Nucleus accumbens (tissue), 56 donors: ENCODE measurements at regions not wholly inside any gene's neighbourhood (a gene's known extent, or its start where the extent isn't known, plus 50 kb on each side); places are given as distances from the start of the nearest gene placed in this dataset.

Experiments
- DNase-seq, 56 donors: peaks; one replicate each; lab custom pipeline; 2025; lab: John Stamatoyannopoulos, UW

- DNase-seq: peak in 2 of 56 donors; percentile 9
Observed at GRCh38 chr1:108051631-108052377, 86.8 kb upstream of the VAV3 start.

GRCh38 chr1:108050911-108051629, 86.1 kb upstream of the VAV3 start:
- DNase-seq: no peak

- DNase-seq: no peak
Observed at GRCh38 chr1:108050158-108050557, 85.2 kb upstream of the VAV3 start.

- peak in 35 of 56 donors; percentile 4 to 82 (median 32) for DNase-seq
Observed at GRCh38 chr1:108049178-108049819, 84.3 kb upstream of the VAV3 start.

GRCh38 chr1:108048301-108049177, 83.6 kb upstream of the VAV3 start:
- no peak for DNase-seq

- no peak for DNase-seq
Observed at GRCh38 chr1:108047085-108047484, 82.1 kb upstream of the VAV3 start.

- DNase-seq: no peak
Observed at GRCh38 chr1:108046026-108046425, 81.0 kb upstream of the VAV3 start.

- DNase-seq: no peak
Observed at GRCh38 chr1:108045460-108045859, 80.5 kb upstream of the VAV3 start.

- DNase-seq: no peak
Observed at GRCh38 chr1:108044318-108044717, 79.3 kb upstream of the VAV3 start.

- DNase-seq: no peak
Observed at GRCh38 chr1:108043707-108044106, 78.7 kb upstream of the VAV3 start.

- DNase-seq: no peak
Observed at GRCh38 chr1:108042610-108043009, 77.6 kb upstream of the VAV3 start.

- DNase-seq: no peak
Observed at GRCh38 chr1:108041360-108042142, 76.6 kb upstream of the VAV3 start.

GRCh38 chr1:108038653-108039236, 73.8 kb upstream of the VAV3 start:
- no peak for DNase-seq

GRCh38 chr1:108036796-108037562, 72.0 kb upstream of the VAV3 start:
- DNase-seq: no peak

GRCh38 chr1:108034396-108034795, 69.4 kb upstream of the VAV3 start:
- DNase-seq: no peak

- DNase-seq: no peak
Observed at GRCh38 chr1:108033550-108033951, 68.6 kb upstream of the VAV3 start.

GRCh38 chr1:108028841-108029388, 63.9 kb upstream of the VAV3 start:
- no peak for DNase-seq

GRCh38 chr1:108027389-108027788, 62.4 kb upstream of the VAV3 start:
- DNase-seq: no peak
